Activated CD4-positive, alpha-beta T cell treated with anti-CD3 and anti-CD28 coated beads for 48 hours (primary cell): ENCODE measurements at regions not wholly inside any gene's neighbourhood (a gene's known extent, or its start where the extent isn't known, plus 50 kb on each side); places are given as distances from the start of the nearest gene placed in this dataset.
"Not testable (repeated sequence)": the region's sequence is repeated elsewhere in the genome, so short reads cannot be mapped to it uniquely, and the experiment has no call there.

ENCODE experiments used
- DNase-seq: peaks from one replicate; pipeline ENCODE4 v3.0.0-alpha.2; 2020

GRCh38 chr6:156687789-156688619 lies 89.2 kb upstream of the ARID1B start:
- DNase-seq, result no peak

GRCh38 chr6:156686995-156687788 lies 90.0 kb upstream of the ARID1B start:
- peak; percentile 80 for DNase-seq

- no peak for DNase-seq
Observed at GRCh38 chr6:156686301-156686994, 90.7 kb upstream of the ARID1B start.

GRCh38 chr6:156685823-156686222 lies 91.4 kb upstream of the ARID1B start:
- no peak for DNase-seq

GRCh38 chr6:156683821-156684220 lies 93.4 kb upstream of the ARID1B start:
- DNase-seq, result no peak

- DNase-seq, result no peak
Observed at GRCh38 chr6:156676721-156677120, 100.5 kb upstream of the ARID1B start.

GRCh38 chr6:156674197-156674596 lies 103.0 kb upstream of the ARID1B start:
- no peak for DNase-seq

GRCh38 chr6:156670097-156670496 lies 107.1 kb upstream of the ARID1B start:
- DNase-seq, result not testable (repeated sequence)

- DNase-seq, result peak; percentile 67
Observed at GRCh38 chr6:156662025-156662445, 115.1 kb upstream of the ARID1B start.

- DNase-seq, result no peak
Observed at GRCh38 chr6:156660389-156660788, 116.8 kb upstream of the ARID1B start.

- DNase-seq, result no peak
Observed at GRCh38 chr6:156659822-156660198, 117.4 kb upstream of the ARID1B start.

GRCh38 chr6:156658966-156659821 lies 118.0 kb upstream of the ARID1B start:
- no peak for DNase-seq

GRCh38 chr6:156658186-156658965 lies 118.8 kb upstream of the ARID1B start:
- DNase-seq, result no peak

- no peak for DNase-seq
Observed at GRCh38 chr6:156657296-156657695, 119.9 kb upstream of the ARID1B start.

- DNase-seq, result no peak
Observed at GRCh38 chr6:156654919-156655918, 122.0 kb upstream of the ARID1B start.

GRCh38 chr6:156652231-156652750 lies 124.9 kb upstream of the ARID1B start:
- DNase-seq, result no peak

- DNase-seq, result no peak
Observed at GRCh38 chr6:156651486-156651885, 125.7 kb upstream of the ARID1B start.

- DNase-seq, result no peak
Observed at GRCh38 chr6:156650896-156651390, 126.2 kb upstream of the ARID1B start.

- no peak for DNase-seq
Observed at GRCh38 chr6:156648616-156649015, 128.6 kb upstream of the ARID1B start.

GRCh38 chr6:156647991-156648390 lies 129.2 kb upstream of the ARID1B start:
- DNase-seq, result no peak
